IMR-90 (cell line): ENCODE measurements at regions not wholly inside any gene's neighbourhood (a gene's known extent, or its start where the extent isn't known, plus 50 kb on each side); places are given as distances from the start of the nearest gene placed in this dataset.

ENCODE experiments used
- ATAC-seq: fragments of 200-7000 bp; cut with Tn5 transposase; 2 replicates; pipeline ENCODE4 v1.9.1; 2020; ENCODE audit warnings: low read depth, mild to moderate bottlenecking, moderate library complexity
- BruUV-seq: library from RNA; stranded (reverse); fragments of 400-500 nt; replicated peaks from 2 replicates; lab custom pipeline; 2021; lab: Mats Ljungman, UMichigan
- CTCF ChIA-PET: fragments of 300-600 bp; formaldehyde crosslinking; extraction: SDS; loops from one replicate; lab custom pipeline; 2021; ENCODE audit warnings: antibody characterized with exemption; lab: Yijun Ruan, JAX
- POLR2A ChIA-PET: fragments of 300-600 bp; sonication (Branson Sonifier 250); formaldehyde crosslinking; loops from one replicate; lab custom pipeline; 2022; ENCODE audit warnings: antibody characterized with exemption; ENCODE audit not compliant: unreplicated experiment; lab: Charles Lee
- DNase-seq: peaks from one replicate; pipeline ENCODE4 v3.0.0; 2013
- H2AFZ ChIP-seq: replicated peaks from 2 replicates; pipeline ENCODE3; 2013; ENCODE audit warnings: low read length, mild to moderate bottlenecking; ENCODE audit not compliant: poor library complexity
- H2AK5ac ChIP-seq: 2 replicates; pipeline ENCODE4 v1.6.1; 2013; ENCODE audit warnings: low read depth, low read length, inconsistent platforms
- H2AK9ac ChIP-seq: replicated peaks from 2 replicates; pipeline ENCODE3; 2013; ENCODE audit warnings: mild to moderate bottlenecking, low read depth, low read length, moderate library complexity; ENCODE audit not compliant: poor library complexity
- H2BK120ac ChIP-seq: 2 replicates; pipeline ENCODE4 v1.6.1; 2013; ENCODE audit warnings: low read depth, low read length, inconsistent platforms
- H2BK15ac ChIP-seq: 3 replicates; pipeline ENCODE4 v1.6.1; 2013; ENCODE audit warnings: low read depth, low read length, inconsistent platforms
- H2BK20ac ChIP-seq: 2 replicates; pipeline ENCODE4 v1.6.1; 2013; ENCODE audit warnings: low read depth, mild to moderate bottlenecking, inconsistent platforms, low read length, moderate library complexity
- H2BK5ac ChIP-seq: 2 replicates; pipeline ENCODE4 v1.6.1; 2013; ENCODE audit warnings: mild to moderate bottlenecking, low read depth, low read length, inconsistent platforms; ENCODE audit not compliant: poor library complexity, severe bottlenecking
- H3K14ac ChIP-seq: replicated peaks from 2 replicates; pipeline ENCODE4 v1.6.1; 2013; ENCODE audit warnings: low read depth, low read length, inconsistent platforms
- H3K18ac ChIP-seq: 2 replicates; pipeline ENCODE4 v1.6.1; 2013; ENCODE audit warnings: low read depth, low read length, control low read depth
- H3K23ac ChIP-seq: 2 replicates; pipeline ENCODE4 v1.6.1; 2013; ENCODE audit warnings: low read depth, low read length, inconsistent platforms
- H3K27ac ChIP-seq: 2 replicates; pipeline ENCODE4 v1.5.1; 2013; ENCODE audit warnings: mild to moderate bottlenecking, control low read depth, low read length; ENCODE audit not compliant: insufficient read depth
- H3K27me3 ChIP-seq: 2 replicates; pipeline ENCODE4 v1.6.1; 2013; ENCODE audit warnings: low read length; ENCODE audit not compliant: control insufficient read depth, insufficient read depth
- H3K36me3 ChIP-seq: 2 replicates; pipeline ENCODE4 v1.6.1; 2013; ENCODE audit warnings: low read length, mixed read lengths; ENCODE audit not compliant: control insufficient read depth, insufficient read depth
- H3K4ac ChIP-seq: 2 replicates; pipeline ENCODE4 v1.6.1; 2013; ENCODE audit warnings: low read depth, low read length, inconsistent platforms
- H3K4me1 ChIP-seq: 2 replicates; pipeline ENCODE4 v1.6.1; 2013; ENCODE audit warnings: low read length, mixed read lengths; ENCODE audit not compliant: control insufficient read depth, insufficient read depth
- H3K4me2 ChIP-seq: 2 replicates; pipeline ENCODE4 v1.6.1; 2013; ENCODE audit warnings: low read depth, mild to moderate bottlenecking, control low read depth, low read length, moderate library complexity
- H3K4me3 ChIP-seq: 2 replicates; pipeline ENCODE4 v1.5.1; 2013; ENCODE audit warnings: low read depth, mild to moderate bottlenecking, control low read depth, low read length, moderate library complexity; ENCODE audit not compliant: insufficient read depth
- H3K56ac ChIP-seq: 2 replicates; pipeline ENCODE4 v1.6.1; 2013; ENCODE audit warnings: low read length, inconsistent platforms; ENCODE audit not compliant: insufficient read depth; ENCODE audit errors: extremely low read depth
- H3K79me1 ChIP-seq, 2 experiments: 2 replicates each; pipeline ENCODE4 v1.6.1; 2013; ENCODE audit warnings: low read length in 2 of 2, inconsistent platforms in 1 of 2, low read depth in 1 of 2
- H3K9ac ChIP-seq: 2 replicates; pipeline ENCODE4 v1.6.1; 2013; ENCODE audit warnings: low read depth, low read length, control low read depth
- H3K9me1 ChIP-seq: 2 replicates; pipeline ENCODE4 v1.6.1; 2013; ENCODE audit warnings: low read length, inconsistent platforms; ENCODE audit not compliant: insufficient read depth
- H3K9me3 ChIP-seq: 2 replicates; pipeline ENCODE4 v1.6.1; 2013; ENCODE audit warnings: low read length; ENCODE audit not compliant: control insufficient read depth, insufficient read depth
- H4K20me1 ChIP-seq: 2 replicates; pipeline ENCODE4 v1.6.1; 2013; ENCODE audit warnings: low read length, inconsistent platforms; ENCODE audit not compliant: insufficient read depth
- H4K5ac ChIP-seq: 2 replicates; pipeline ENCODE4 v1.6.1; 2013; ENCODE audit warnings: mild to moderate bottlenecking, low read depth, low read length, control low read depth
- H4K8ac ChIP-seq, 2 experiments: 2 replicates each; pipeline ENCODE4 v1.6.1; 2013; ENCODE audit warnings: low read depth in 2 of 2, low read length in 2 of 2, control low read depth in 1 of 2, inconsistent platforms in 1 of 2
- H4K91ac ChIP-seq: 2 replicates; pipeline ENCODE4 v1.6.1; 2013; ENCODE audit warnings: low read depth, low read length, inconsistent platforms; ENCODE audit not compliant: insufficient read depth
- BHLHE40 ChIP-seq: fragments of 150-350 bp; IDR thresholded peaks from 2 replicates; pipeline ENCODE4 v1.6.1; 2016; ENCODE audit warnings: mild to moderate bottlenecking, low read depth, low read length
- CEBPB ChIP-seq: IDR thresholded peaks from 2 replicates; pipeline ENCODE4 v1.6.1; 2012; ENCODE audit warnings: low read depth, low read length, improper control_type of control experiment
- CHD1 ChIP-seq: IDR thresholded peaks from 2 replicates; pipeline ENCODE4 v1.6.1; 2012; ENCODE audit warnings: low read depth, low read length, improper control_type of control experiment
- CTCF ChIP-seq: conservative IDR thresholded peaks from 2 replicates; pipeline ENCODE4 v1.5.1; 2012; ENCODE audit warnings: mild to moderate bottlenecking, low read depth, low read length, improper control_type of control experiment
- ELK1 ChIP-seq: fragments of 150-350 bp; IDR thresholded peaks from 2 replicates; pipeline ENCODE4 v1.6.1; 2016; ENCODE audit warnings: low read depth, mild to moderate bottlenecking, low read length, moderate library complexity, borderline replicate concordance
- FOS ChIP-seq: fragments of 150-350 bp; IDR thresholded peaks from 2 replicates; pipeline ENCODE4 v1.6.1; 2016; ENCODE audit warnings: low read depth, low read length
- MAFK ChIP-seq: IDR thresholded peaks from 2 replicates; pipeline ENCODE4 v1.6.1; 2012; ENCODE audit warnings: low read depth, low read length, improper control_type of control experiment
- MAZ ChIP-seq: IDR thresholded peaks from 2 replicates; pipeline ENCODE4 v1.6.1; 2012; ENCODE audit warnings: low read depth, mild to moderate bottlenecking, low read length, improper control_type of control experiment, moderate library complexity, borderline replicate concordance
- MXI1 ChIP-seq: IDR thresholded peaks from 2 replicates; pipeline ENCODE4 v1.6.1; 2012; ENCODE audit warnings: low read depth, mild to moderate bottlenecking, low read length, moderate library complexity, borderline replicate concordance
- NFE2L2 ChIP-seq: fragments of 150-350 bp; IDR thresholded peaks from 2 replicates; pipeline ENCODE4 v1.6.1; 2016; ENCODE audit warnings: low read depth, mild to moderate bottlenecking, low read length
- RCOR1 ChIP-seq: IDR thresholded peaks from 2 replicates; pipeline ENCODE4 v1.6.1; 2012; ENCODE audit warnings: mild to moderate bottlenecking, low read length, improper control_type of control experiment; ENCODE audit not compliant: insufficient replicate concordance
- RFX5 ChIP-seq: IDR thresholded peaks from 2 replicates; pipeline ENCODE4 v1.8.0; 2012; ENCODE audit warnings: low read depth, mild to moderate bottlenecking, low read length, moderate library complexity
- USF2 ChIP-seq: fragments of 150-350 bp; IDR thresholded peaks from 2 replicates; pipeline ENCODE4 v1.6.1; 2017; ENCODE audit warnings: mild to moderate bottlenecking, antibody characterized with exemption, low read length, low read depth
- WGBS, 2 experiments: methylation state at CpG; one replicate each; pipeline versions ENCODE4 v1.1.5 to v1.1.7; 2013; ENCODE audit warnings: missing lambda C conversion rate in 2 of 2; ENCODE audit not compliant: insufficient read length in 1 of 2; ENCODE audit errors: extremely low coverage in 2 of 2; 5-methylcytosine and 5-hydroxymethylcytosine counted together
- dilution Hi-C: fragments of 300-500 bp; cut with HindIII; formaldehyde crosslinking; loops from one replicate; pipeline ENCODE4 v1.14.3; 2018; ENCODE audit warnings: low sequenced_read_pairs; ENCODE audit not compliant: unreplicated experiment
- in situ Hi-C: fragments of 300-500 bp; cut with MboI; formaldehyde crosslinking; loops from 3 replicates; pipeline ENCODE4 v1.14.3; 2019; ENCODE audit warnings: low sequenced_read_pairs, inconsistent platforms, mixed read lengths
- intact Hi-C: fragments of 100-400 bp; cut with micrococcal nuclease; formaldehyde crosslinking; loops from 2 replicates; pipeline ENCODE4 v1.10.0; 2022

- intact Hi-C loops (no loop called here), in situ Hi-C loops (no loop called here), dilution Hi-C loops (no loop called here)
- no peak overlapping the region for H3K9ac ChIP-seq
- ChIA-PET CTCF (no interaction called here), POLR2A (no interaction called here)
- H3K4ac ChIP-seq = no peak overlapping the region
- no TSS peak for BruUV-seq
- H2BK5ac ChIP-seq = no peak overlapping the region
- no peak overlapping the region for H2BK120ac ChIP-seq
- H3K27ac ChIP-seq = no peak overlapping the region
- WGBS, 2 experiments = 100% methylated on average over 1 of the region's 2 CpGs; no CpG with 5 or more reads in 1 of the 2 experiments
- no peaks in the 10 kb centered on the region for H3K36me3 ChIP-seq
- no peak overlapping the region for H3K4me2 ChIP-seq
- H3K9me1 ChIP-seq = no peaks in the 10 kb centered on the region
- no peak overlapping the region for H2AK9ac ChIP-seq
- no peak overlapping the region for H3K18ac ChIP-seq
- H2BK20ac ChIP-seq = no peak overlapping the region
- H4K5ac ChIP-seq = no peak overlapping the region
- no peak overlapping the region for H2BK15ac ChIP-seq
- H4K91ac ChIP-seq = no peak overlapping the region
- H3K23ac ChIP-seq = no peak overlapping the region
- H3K4me1 ChIP-seq = no peaks in the 10 kb centered on the region
- H3K27me3 ChIP-seq = no peaks in the 10 kb centered on the region
- no peak overlapping the region for H4K8ac ChIP-seq
- TF ChIP-seq CEBPB = no peak
- no peak for TF ChIP-seq CTCF
- no peak for TF ChIP-seq MAFK
- TF ChIP-seq MAZ = no peak
- no peak for TF ChIP-seq RFX5
- TF ChIP-seq ELK1 = no peak
- TF ChIP-seq BHLHE40 = no peak
- TF ChIP-seq USF2 = no peak
- no peak for TF ChIP-seq RCOR1
- no peak for TF ChIP-seq NFE2L2
- no peak for TF ChIP-seq MXI1
- no peak for TF ChIP-seq FOS
- no peak for TF ChIP-seq CHD1
- no peak overlapping the region for H3K56ac ChIP-seq
- no peaks in the 10 kb centered on the region for H4K20me1 ChIP-seq
- no peaks in the 10 kb centered on the region for H3K79me1 ChIP-seq
- H2AFZ ChIP-seq = no peak overlapping the region
- ATAC-seq (no peak), DNase-seq (no peak)
- no peak overlapping the region for H3K14ac ChIP-seq
- H3K4me3 ChIP-seq = no peak overlapping the region
- H2AK5ac ChIP-seq = no peak overlapping the region
- peaks cover 2% of the 10 kb centered on the region; the same call in 1 of the 2 replicates for H3K9me3 ChIP-seq
Observed at GRCh38 chr13:37257706-37258105, 152.2 kb upstream of the CSNK1A1L start.
